ENCODE measurements at regions not wholly inside any gene's neighbourhood (a gene's known extent, or its start where the extent isn't known, plus 50 kb on each side); places are given as distances from the start of the nearest gene placed in this dataset.

DNA sequence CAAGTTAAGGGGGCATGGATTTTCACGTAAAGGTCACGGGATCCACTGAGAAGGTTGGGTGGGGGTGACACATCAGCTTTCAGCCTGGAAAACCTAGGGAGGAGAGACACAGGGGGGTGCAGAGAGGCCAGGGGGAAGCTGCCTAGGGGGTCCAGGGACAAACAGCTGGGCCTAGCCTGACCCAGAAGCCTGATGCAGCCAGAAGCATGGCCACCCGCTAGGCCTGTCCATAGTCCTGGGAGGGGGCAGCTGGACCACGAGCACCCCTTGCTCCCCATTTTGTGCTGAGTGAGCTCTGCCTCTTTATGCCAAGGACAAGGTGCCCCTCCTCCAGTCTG, 322.7 kb upstream of the RTL1 start:
- H4K20me1 ChIP-seq (ENCODE audit: insufficient read depth, low read length) = no peaks in the 10 kb centered on the region
- H3K27ac ChIP-seq (ENCODE audit: low read length) = no peak overlapping the region
- DNase-seq = no peak
- H3K9ac ChIP-seq (ENCODE audit: low read length) = no peak overlapping the region
- no peaks in the 10 kb centered on the region for H3K36me3 ChIP-seq (replicated peaks; ENCODE audit: insufficient read depth, low read length)
- H3F3A ChIP-seq (ENCODE audit: insufficient read depth, low read length) = no peaks in the 10 kb centered on the region
- H3K4me3 ChIP-seq (ENCODE audit: low read length) = no peak overlapping the region
- no peaks in the 10 kb centered on the region for H3K4me1 ChIP-seq (ENCODE audit: low read length)
- no peaks in the 10 kb centered on the region for H3K9me3 ChIP-seq (replicated peaks; ENCODE audit: insufficient read depth, low read length)
- H3K9me2 ChIP-seq (replicated peaks; ENCODE audit: insufficient read depth, low read length) = no peaks in the 10 kb centered on the region
- H3K79me2 ChIP-seq (ENCODE audit: low read length) = no peaks in the 10 kb centered on the region
- no peak for TF ChIP-seq EZH2 (optimal IDR thresholded peaks at IDR 0.05; ENCODE audit: low read depth, low read length)
- no peak overlapping the region for H2AFZ ChIP-seq (ENCODE audit: low read length)
- no peak overlapping the region for H3K4me2 ChIP-seq (ENCODE audit: low read depth, low read length)
- peaks cover 9% of the 10 kb centered on the region; the same call in 1 of the 2 replicates for H3K27me3 ChIP-seq (replicated peaks; ENCODE audit: insufficient read depth, low read length)

DNA sequence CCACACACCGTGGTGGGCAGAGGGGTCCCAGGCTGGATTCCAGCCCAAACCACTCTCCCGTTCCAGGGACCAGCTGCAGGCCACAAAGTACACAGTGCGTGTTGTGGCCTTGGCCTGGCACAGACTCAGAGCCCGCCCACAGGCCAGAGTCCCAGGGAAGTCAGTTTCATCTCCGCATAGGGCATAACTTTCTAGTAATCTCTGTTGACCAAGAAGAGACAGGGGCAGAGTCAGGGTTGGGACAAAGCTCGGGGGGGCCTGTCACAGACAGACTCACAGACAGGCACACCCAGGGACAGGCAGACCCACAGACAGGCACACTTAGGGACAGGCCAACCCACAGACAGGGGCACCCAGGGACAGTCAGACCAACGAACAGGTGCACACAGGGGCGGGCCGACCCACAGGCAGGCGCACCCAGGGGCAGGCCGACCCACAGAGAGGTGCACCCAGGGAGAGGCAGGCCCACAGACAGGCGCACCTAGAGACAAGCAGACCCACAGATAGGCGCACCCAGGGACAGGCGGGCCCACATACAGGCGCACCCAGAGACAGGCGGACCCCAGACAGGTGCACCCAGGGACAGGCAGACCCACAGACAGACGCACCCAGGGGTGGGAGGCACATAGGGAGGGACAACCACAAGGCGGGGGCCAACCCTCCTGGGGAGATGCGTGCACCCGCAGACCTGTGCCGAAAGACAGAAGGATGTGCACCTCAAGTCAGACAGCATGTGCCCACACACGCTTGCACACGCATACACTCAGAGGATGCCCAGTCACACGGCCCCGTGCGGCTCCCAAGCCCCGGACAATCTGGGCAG, 323.3 kb upstream of the RTL1 start:
- H3K27me3 ChIP-seq (replicated peaks; ENCODE audit: insufficient read depth, low read length) = peaks cover 9% of the 10 kb centered on the region; the same call in 1 of the 2 replicates
- H3K9me3 ChIP-seq (replicated peaks; ENCODE audit: insufficient read depth, low read length) = no peaks in the 10 kb centered on the region
- H3K36me3 ChIP-seq (replicated peaks; ENCODE audit: insufficient read depth, low read length) = no peaks in the 10 kb centered on the region
- H3K4me1 ChIP-seq (ENCODE audit: low read length) = no peaks in the 10 kb centered on the region
- no peak overlapping the region for H3K27ac ChIP-seq (ENCODE audit: low read length)
- TF ChIP-seq EZH2phosphoT487 (IDR thresholded peaks at IDR 0.05; ENCODE audit: low read length) (no peak), EZH2 (optimal IDR thresholded peaks at IDR 0.05; ENCODE audit: low read depth, low read length) (no peak)
- TF ChIP-seq, protein P1, sequence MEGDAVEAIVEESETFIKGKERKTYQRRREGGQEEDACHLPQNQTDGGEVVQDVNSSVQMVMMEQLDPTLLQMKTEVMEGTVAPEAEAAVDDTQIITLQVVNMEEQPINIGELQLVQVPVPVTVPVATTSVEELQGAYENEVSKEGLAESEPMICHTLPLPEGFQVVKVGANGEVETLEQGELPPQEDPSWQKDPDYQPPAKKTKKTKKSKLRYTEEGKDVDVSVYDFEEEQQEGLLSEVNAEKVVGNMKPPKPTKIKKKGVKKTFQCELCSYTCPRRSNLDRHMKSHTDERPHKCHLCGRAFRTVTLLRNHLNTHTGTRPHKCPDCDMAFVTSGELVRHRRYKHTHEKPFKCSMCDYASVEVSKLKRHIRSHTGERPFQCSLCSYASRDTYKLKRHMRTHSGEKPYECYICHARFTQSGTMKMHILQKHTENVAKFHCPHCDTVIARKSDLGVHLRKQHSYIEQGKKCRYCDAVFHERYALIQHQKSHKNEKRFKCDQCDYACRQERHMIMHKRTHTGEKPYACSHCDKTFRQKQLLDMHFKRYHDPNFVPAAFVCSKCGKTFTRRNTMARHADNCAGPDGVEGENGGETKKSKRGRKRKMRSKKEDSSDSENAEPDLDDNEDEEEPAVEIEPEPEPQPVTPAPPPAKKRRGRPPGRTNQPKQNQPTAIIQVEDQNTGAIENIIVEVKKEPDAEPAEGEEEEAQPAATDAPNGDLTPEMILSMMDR (IDR thresholded peaks at IDR 0.05; ENCODE audit: low read length) = no peak
- H4K20me1 ChIP-seq (ENCODE audit: insufficient read depth, low read length) = no peaks in the 10 kb centered on the region
- H3K79me2 ChIP-seq (ENCODE audit: low read length) = no peaks in the 10 kb centered on the region
- no peak overlapping the region for H3K9ac ChIP-seq (ENCODE audit: low read length)
- H3K9me2 ChIP-seq (replicated peaks; ENCODE audit: insufficient read depth, low read length) = no peaks in the 10 kb centered on the region
- H2AFZ ChIP-seq (ENCODE audit: low read length) = no peak overlapping the region
- no peak overlapping the region for H3K4me2 ChIP-seq (ENCODE audit: low read depth, low read length)
- no peak for DNase-seq
- H3K4me3 ChIP-seq (ENCODE audit: low read length) = no peak overlapping the region
- no peaks in the 10 kb centered on the region for H3F3A ChIP-seq (ENCODE audit: insufficient read depth, low read length)

DNA sequence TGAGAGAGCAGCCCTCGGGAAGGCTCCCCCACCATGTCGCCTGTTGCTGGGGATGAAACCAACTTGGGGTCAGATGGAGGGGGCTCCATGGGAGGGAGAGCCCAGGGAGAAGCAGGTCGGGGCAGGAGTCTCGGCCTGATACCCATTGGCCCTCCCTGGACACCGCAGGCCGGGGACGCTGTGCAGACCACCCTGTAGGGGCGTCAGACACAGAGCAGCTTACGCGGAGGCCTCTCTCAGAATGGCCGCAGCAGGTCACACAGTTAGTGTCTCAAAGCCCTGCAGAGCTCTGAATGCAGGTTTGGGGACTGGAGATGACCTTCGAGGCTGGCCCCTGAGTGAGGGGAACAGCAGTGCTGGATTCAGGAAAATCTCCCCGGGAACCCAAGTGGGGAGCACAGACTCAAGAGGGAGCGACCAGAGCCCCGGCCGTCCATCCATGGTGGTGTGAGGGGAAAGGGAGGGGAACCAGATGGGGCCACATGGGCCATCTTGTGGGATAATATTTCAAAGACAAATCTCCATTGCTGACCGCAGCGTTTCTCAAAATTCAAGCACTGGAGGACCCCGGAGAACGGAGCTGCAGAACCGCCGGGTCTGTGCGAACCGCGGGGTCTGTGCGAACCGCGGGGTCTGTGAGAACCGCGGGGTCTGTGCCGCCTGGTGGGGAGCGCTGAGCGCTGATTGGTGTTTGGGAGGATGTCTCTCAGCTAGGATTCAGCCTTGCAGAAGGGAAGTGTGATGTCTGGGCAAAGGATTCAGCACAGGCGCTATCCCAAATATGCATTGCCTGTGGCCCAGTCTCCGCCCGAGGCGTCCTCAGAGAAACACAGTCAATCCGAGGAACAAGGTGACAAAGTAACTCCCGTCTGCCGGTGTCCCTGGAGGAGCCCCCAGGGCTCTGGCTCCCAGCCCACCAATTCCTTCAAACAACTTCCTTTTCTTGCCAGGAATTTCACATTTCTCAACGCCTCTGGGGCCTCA, 324.4 kb upstream of the RTL1 start:
- no peak overlapping the region for H3K9ac ChIP-seq (ENCODE audit: low read length)
- H3K4me2 ChIP-seq (ENCODE audit: low read depth, low read length) = no peak overlapping the region
- DNase-seq = no peak
- no peaks in the 10 kb centered on the region for H3K4me1 ChIP-seq (ENCODE audit: low read length)
- H3K36me3 ChIP-seq (replicated peaks; ENCODE audit: insufficient read depth, low read length) = no peaks in the 10 kb centered on the region
- no peaks in the 10 kb centered on the region for H4K20me1 ChIP-seq (ENCODE audit: insufficient read depth, low read length)
- H3K9me3 ChIP-seq (replicated peaks; ENCODE audit: insufficient read depth, low read length) = no peaks in the 10 kb centered on the region
- H3K9me2 ChIP-seq (replicated peaks; ENCODE audit: insufficient read depth, low read length) = no peaks in the 10 kb centered on the region
- no peaks in the 10 kb centered on the region for H3F3A ChIP-seq (ENCODE audit: insufficient read depth, low read length)
- no peak overlapping the region for H3K4me3 ChIP-seq (ENCODE audit: low read length)
- H3K27ac ChIP-seq (ENCODE audit: low read length) = no peak overlapping the region
- TF ChIP-seq EZH2 (optimal IDR thresholded peaks at IDR 0.05; ENCODE audit: low read depth, low read length) (no peak), EZH2phosphoT487 (IDR thresholded peaks at IDR 0.05; ENCODE audit: low read length) (no peak)
- TF ChIP-seq, protein P1 (IDR thresholded peaks at IDR 0.05; ENCODE audit: low read length) = no peak
- H3K79me2 ChIP-seq (ENCODE audit: low read length) = no peaks in the 10 kb centered on the region
- H3K27me3 ChIP-seq (replicated peaks; ENCODE audit: insufficient read depth, low read length) = peaks cover 8% of the 10 kb centered on the region; the same call in 1 of the 2 replicates
- no peak overlapping the region for H2AFZ ChIP-seq (ENCODE audit: low read length)

Data from MM.1S (cell line).